Transverse colon (tissue), 4 donors: ENCODE measurements at regions not wholly inside any gene's neighbourhood (a gene's known extent, or its start where the extent isn't known, plus 50 kb on each side); places are given as distances from the start of the nearest gene placed in this dataset.

Experiments
- DNase-seq: peaks from one replicate; pipeline ENCODE4 v3.0.0-alpha.2; 2019
- H3K27ac ChIP-seq, 4 donors: fragments of 200-600 bp; sonication (generic); 2 replicates each; pipeline ENCODE4 v1.5.1; 2016 to 2018; ENCODE audit warnings: inconsistent platforms in 4 of 4
- H3K27me3 ChIP-seq: fragments of 200-600 bp; sonication (generic); 2 replicates; pipeline ENCODE4 v1.5.1; 2017; ENCODE audit warnings: inconsistent platforms
- H3K36me3 ChIP-seq, 4 donors: fragments of 200-600 bp; sonication (generic); 2 replicates each; pipeline ENCODE4 v1.5.1; 2017 to 2019; ENCODE audit warnings: inconsistent platforms in 4 of 4
- H3K4me1 ChIP-seq, 4 donors: fragments of 200-600 bp; sonication (generic); 2 replicates each; pipeline ENCODE4 v1.5.1; 2017 to 2020; ENCODE audit warnings: inconsistent platforms in 4 of 4
- H3K4me3 ChIP-seq, 4 donors: fragments of 200-600 bp; sonication (generic); 1 replicate in 1 of 4; 2 replicates in 3 of 4; pipeline versions ENCODE4 v1.5.1 to v1.6.1; 2017 to 2019; ENCODE audit warnings: inconsistent platforms in 4 of 4
- H3K9me3 ChIP-seq, 2 donors: fragments of 200-600 bp; sonication (generic); 2 replicates each; pipeline ENCODE4 v1.5.1; 2017 to 2019; ENCODE audit warnings: inconsistent platforms in 2 of 2
- EP300 ChIP-seq: sonication (generic); formaldehyde crosslinking; IDR thresholded peaks from one replicate; pipeline ENCODE4 v1.6.1; 2017; ENCODE audit warnings: antibody characterized with exemption, low read depth
- POLR2A ChIP-seq: fragments of 450-650 bp; IDR thresholded peaks from one replicate; pipeline ENCODE4 v1.6.1; 2016; ENCODE audit warnings: antibody characterized with exemption, mild to moderate bottlenecking, moderate library complexity
- POLR2AphosphoS5 ChIP-seq, 3 donors: sonication (generic); formaldehyde crosslinking; IDR thresholded peaks; one replicate each; pipeline ENCODE4 v1.6.1; 2016; ENCODE audit warnings: antibody characterized with exemption in 3 of 3
- WGBS, 2 donors: methylation state at CpG; one replicate each; pipeline ENCODE4 v1.1.5; 2018; ENCODE audit warnings: low coverage in 1 of 2; 5-methylcytosine and 5-hydroxymethylcytosine counted together
- in situ Hi-C, 4 donors: fragments of 200-750 bp; cut with MboI; loops; one replicate each; pipeline versions ENCODE4 v1.15.0 to v1.15.1; 2017; ENCODE audit warnings: low sequenced_read_pairs in 3 of 4, low pct_ligation_motif_present in 1 of 4, low pct_unique_long_range_greater_than_20kb in 1 of 4
- intact Hi-C: fragments of 100-400 bp; cut with DNase I; formaldehyde crosslinking; loops from one replicate; pipeline ENCODE4 v1.15.1; 2023; ENCODE audit warnings: low total_unique reads
- TF ChIP-seq, protein P1 (sequence below), 5 experiments: fragments of 200-600 bp in 3 of 5; fragments of 450-650 bp in 2 of 5; sonication (generic) in 3 of 5; IDR thresholded peaks; 1 replicate in 2 of 5; 2 replicates in 3 of 5; pipeline ENCODE4 v1.5.1; 2016 to 2017; ENCODE audit warnings: antibody characterized with exemption in 5 of 5, inconsistent platforms in 3 of 5, mild to moderate bottlenecking in 2 of 5, moderate library complexity in 1 of 5

DNA sequence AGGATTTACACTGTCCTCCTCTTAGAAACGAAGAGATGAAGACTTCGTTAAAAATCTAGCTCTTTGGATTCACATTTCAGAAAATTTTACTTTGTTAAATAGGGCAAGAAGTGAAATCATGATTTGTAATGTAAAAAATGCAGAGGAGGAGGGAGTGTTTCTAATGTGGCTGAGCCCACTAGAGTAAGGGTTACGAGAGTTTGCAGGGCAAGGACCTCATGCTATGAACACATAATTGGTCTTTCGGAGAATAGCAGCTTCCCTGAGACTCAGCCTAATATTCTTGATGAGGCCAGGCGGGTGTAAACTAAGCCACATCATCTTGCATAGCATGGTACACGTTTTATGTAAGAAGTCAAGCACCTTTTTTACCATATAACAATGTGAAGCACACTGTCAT is 191.0 kb upstream of the ADAMTS16 start:
- no peaks in the 10 kb centered on the region for H3K9me3 ChIP-seq
- 47 to 51% methylated on average over 5 to 6 of the region's 6 CpGs for WGBS, 2 donors
- no peaks in the 10 kb centered on the region for H3K27me3 ChIP-seq
- no peaks in the 10 kb centered on the region for H3K36me3 ChIP-seq
- TF ChIP-seq POLR2AphosphoS5 (IDR thresholded peaks at IDR 0.05) (no peak), EP300 (no peak), POLR2A (no peak)
- TF ChIP-seq, protein P1, sequence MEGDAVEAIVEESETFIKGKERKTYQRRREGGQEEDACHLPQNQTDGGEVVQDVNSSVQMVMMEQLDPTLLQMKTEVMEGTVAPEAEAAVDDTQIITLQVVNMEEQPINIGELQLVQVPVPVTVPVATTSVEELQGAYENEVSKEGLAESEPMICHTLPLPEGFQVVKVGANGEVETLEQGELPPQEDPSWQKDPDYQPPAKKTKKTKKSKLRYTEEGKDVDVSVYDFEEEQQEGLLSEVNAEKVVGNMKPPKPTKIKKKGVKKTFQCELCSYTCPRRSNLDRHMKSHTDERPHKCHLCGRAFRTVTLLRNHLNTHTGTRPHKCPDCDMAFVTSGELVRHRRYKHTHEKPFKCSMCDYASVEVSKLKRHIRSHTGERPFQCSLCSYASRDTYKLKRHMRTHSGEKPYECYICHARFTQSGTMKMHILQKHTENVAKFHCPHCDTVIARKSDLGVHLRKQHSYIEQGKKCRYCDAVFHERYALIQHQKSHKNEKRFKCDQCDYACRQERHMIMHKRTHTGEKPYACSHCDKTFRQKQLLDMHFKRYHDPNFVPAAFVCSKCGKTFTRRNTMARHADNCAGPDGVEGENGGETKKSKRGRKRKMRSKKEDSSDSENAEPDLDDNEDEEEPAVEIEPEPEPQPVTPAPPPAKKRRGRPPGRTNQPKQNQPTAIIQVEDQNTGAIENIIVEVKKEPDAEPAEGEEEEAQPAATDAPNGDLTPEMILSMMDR (IDR thresholded peaks at IDR 0.05) = no peak
- DNase-seq = no peak
- no peak overlapping the region for H3K4me3 ChIP-seq
- H3K27ac ChIP-seq = no peak overlapping the region
- H3K4me1 ChIP-seq = no peaks in the 10 kb centered on the region
- in situ Hi-C loops = no loop called here
- intact Hi-C loops = no loop called here

DNA sequence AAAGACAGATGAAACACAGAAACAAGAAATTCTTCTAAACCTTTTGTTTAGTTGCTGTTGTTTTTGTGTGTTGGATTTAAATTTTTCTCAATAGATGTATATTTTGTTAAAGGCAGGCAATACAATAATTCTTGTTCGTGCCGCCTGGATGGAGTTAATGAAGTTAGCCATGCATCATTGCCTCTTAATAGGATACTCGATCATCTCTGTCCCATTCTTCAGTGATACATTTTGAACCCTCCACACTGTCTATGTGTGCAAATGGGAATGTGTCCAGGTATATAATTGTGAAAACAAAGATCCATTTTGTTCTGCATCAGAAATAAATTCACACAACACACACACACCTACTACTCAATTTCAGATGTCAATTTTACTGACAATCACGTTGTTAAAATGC is 186.6 kb upstream of the ADAMTS16 start:
- Histone ChIP-seq H3K27ac (no peak overlapping the region), H3K9me3 (no peaks in the 10 kb centered on the region), H3K36me3 (no peaks in the 10 kb centered on the region), H3K4me3 (no peak overlapping the region), H3K27me3 (no peaks in the 10 kb centered on the region), H3K4me1 (no peaks in the 10 kb centered on the region)
- 68 to 70% methylated on average over 4 of the region's 4 CpGs for WGBS, 2 donors
- intact Hi-C loops (no loop called here), in situ Hi-C loops (no loop called here)
- no peak for DNase-seq
- TF ChIP-seq EP300 = no peak
- TF ChIP-seq, protein P1 (IDR thresholded peaks at IDR 0.05) = no peak
- no peak for TF ChIP-seq POLR2AphosphoS5 (IDR thresholded peaks at IDR 0.05)
- no peak for TF ChIP-seq POLR2A

DNA sequence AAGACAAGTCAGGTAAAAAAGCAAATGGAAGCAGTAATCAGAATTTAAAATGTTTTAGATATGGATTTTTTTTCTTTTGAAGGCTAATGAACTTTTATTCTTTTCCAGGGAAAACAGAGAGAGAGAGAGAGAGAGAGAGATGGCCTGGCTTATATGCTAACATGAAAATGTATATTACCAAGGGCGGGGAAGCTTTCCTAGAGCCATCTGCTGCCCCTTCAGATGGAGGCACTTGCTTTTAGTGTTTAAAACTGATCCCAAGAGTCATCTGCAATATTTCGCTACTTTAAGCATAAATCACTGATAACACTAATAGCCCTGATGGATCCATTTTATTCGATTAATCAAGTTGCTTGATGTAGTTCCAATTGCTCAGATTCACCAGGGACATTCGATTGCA is 186.1 kb upstream of the ADAMTS16 start:
- intact Hi-C loops = no loop called here
- DNase-seq = no peak
- in situ Hi-C loops = no loop called here
- no peaks in the 10 kb centered on the region for H3K36me3 ChIP-seq
- no peaks in the 10 kb centered on the region for H3K27me3 ChIP-seq
- H3K4me3 ChIP-seq = no peak overlapping the region
- 85 to 93% methylated on average over 4 of the region's 4 CpGs for WGBS, 2 donors
- TF ChIP-seq POLR2A (no peak), EP300 (no peak), POLR2AphosphoS5 (IDR thresholded peaks at IDR 0.05) (no peak)
- TF ChIP-seq, protein P1 (IDR thresholded peaks at IDR 0.05) = no peak
- H3K9me3 ChIP-seq = no peaks in the 10 kb centered on the region
- no peaks in the 10 kb centered on the region for H3K4me1 ChIP-seq
- no peak overlapping the region for H3K27ac ChIP-seq

DNA sequence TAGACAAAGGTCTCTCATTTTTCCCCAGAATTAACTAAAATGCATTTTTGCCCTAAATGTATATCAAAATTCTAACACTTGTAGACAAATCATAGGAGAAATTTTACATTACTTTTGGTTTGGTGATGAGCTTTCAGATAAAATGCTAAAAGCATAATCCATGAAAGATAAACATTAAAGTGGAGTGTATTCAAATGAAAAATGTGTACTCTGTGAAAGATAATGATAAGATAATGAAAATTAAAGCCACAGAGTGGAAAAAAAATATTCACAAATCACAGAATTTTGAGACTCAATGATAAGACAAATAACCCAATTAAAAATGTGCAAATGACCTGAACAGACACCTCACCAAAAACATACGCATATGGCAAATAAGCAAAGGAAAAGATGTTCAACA is 176.9 kb upstream of the ADAMTS16 start:
- no peak for DNase-seq
- WGBS, 2 donors = 70 to 86% methylated on average over 1 of the region's 1 CpG
- intact Hi-C loops (no loop called here), in situ Hi-C loops (no loop called here)
- TF ChIP-seq, protein P1 (IDR thresholded peaks at IDR 0.05) = no peak
- TF ChIP-seq EP300 (no peak), POLR2AphosphoS5 (IDR thresholded peaks at IDR 0.05) (no peak), POLR2A (no peak)
- no peaks in the 10 kb centered on the region for H3K27me3 ChIP-seq
- H3K4me1 ChIP-seq = no peaks in the 10 kb centered on the region
- H3K36me3 ChIP-seq = no peaks in the 10 kb centered on the region
- no peak overlapping the region for H3K27ac ChIP-seq
- H3K9me3 ChIP-seq = no peaks in the 10 kb centered on the region
- H3K4me3 ChIP-seq = no peak overlapping the region
